Esophagus muscularis mucosa (tissue), 4 donors: ENCODE measurements at regions not wholly inside any gene's neighbourhood (a gene's known extent, or its start where the extent isn't known, plus 50 kb on each side); places are given as distances from the start of the nearest gene placed in this dataset.

Experiments used
- DNase-seq: peaks from one replicate; pipeline ENCODE4 v3.0.0-alpha.2; 2017; ENCODE audit errors: extremely low spot score
- H3K27ac ChIP-seq, 4 donors: fragments of 200-600 bp; sonication (generic); replicated peaks in 1 of 4; 1 replicate in 3 of 4; 2 replicates in 1 of 4; pipeline ENCODE4 v1.5.1; 2016 to 2019; ENCODE audit warnings: mild to moderate bottlenecking in 1 of 4
- H3K27me3 ChIP-seq, 4 donors: fragments of 200-600 bp; sonication (generic); one replicate each; pipeline versions ENCODE4 v1.5.1 to v1.6.0; 2016 to 2019
- H3K36me3 ChIP-seq, 4 donors: fragments of 200-600 bp; sonication (generic); one replicate each; pipeline ENCODE4 v1.5.1; 2016 to 2019
- H3K4me1 ChIP-seq, 4 donors: fragments of 200-600 bp; sonication (generic); one replicate each; pipeline ENCODE4 v1.5.1; 2016 to 2019
- H3K4me3 ChIP-seq, 4 donors: fragments of 200-600 bp; sonication (generic); 1 replicate in 2 of 4; 2 replicates in 2 of 4; pipeline ENCODE4 v1.5.1; 2016 to 2019; ENCODE audit warnings: mild to moderate bottlenecking in 4 of 4, moderate library complexity in 1 of 4
- H3K9me3 ChIP-seq, 4 donors: fragments of 200-600 bp; sonication (generic); 1 replicate in 3 of 4; 2 replicates in 1 of 4; pipeline ENCODE4 v1.5.1; 2016 to 2019
- CTCF ChIP-seq, 3 experiments: fragments of 200-600 bp in 2 of 3; fragments of 450-650 bp in 1 of 3; sonication (generic) in 2 of 3; IDR thresholded peaks; one replicate each; pipeline ENCODE4 v1.5.1; 2017 to 2019; ENCODE audit warnings: antibody characterized with exemption in 3 of 3, mild to moderate bottlenecking in 2 of 3, moderate library complexity in 1 of 3
- EP300 ChIP-seq: sonication (generic); formaldehyde crosslinking; IDR thresholded peaks from one replicate; pipeline ENCODE4 v1.6.1; 2017; ENCODE audit warnings: antibody characterized with exemption
- POLR2A ChIP-seq: fragments of 450-650 bp; IDR thresholded peaks from one replicate; pipeline ENCODE4 v1.6.1; 2017; ENCODE audit warnings: antibody characterized with exemption, moderate library complexity, mild to moderate bottlenecking, low read depth
- POLR2AphosphoS5 ChIP-seq, 2 donors: sonication (generic); formaldehyde crosslinking; IDR thresholded peaks; one replicate each; pipeline ENCODE4 v1.6.1; 2017; ENCODE audit warnings: antibody characterized with exemption in 2 of 2
- WGBS: methylation state at CpG from one replicate; pipeline ENCODE4 v1.1.5; 2018; 5-methylcytosine and 5-hydroxymethylcytosine counted together
- intact Hi-C: fragments of 100-400 bp; cut with DNase I; formaldehyde crosslinking; loops from one replicate; pipeline ENCODE4 v1.15.1; 2023

- intact Hi-C loops, result loop anchor here (5.0 kb wide), 1 partner anchor 257 kb away; no protein-coding TSS in a partner anchor
Measured at GRCh38 chr21:32940079-32941014, 85.4 kb upstream of the OLIG2 start.

GRCh38 chr21:32941263-32941662 is 84.5 kb upstream of the OLIG2 start:
- H3K27ac ChIP-seq, result no peak overlapping the region

More at GRCh38 chr21:32940079-32941014, 85.4 kb upstream of the OLIG2 start:
- 55% methylated on average over 23 of the region's 23 CpGs for WGBS
- Histone ChIP-seq H3K9me3 (no peaks in the 10 kb centered on the region), H3K4me3 (no peak overlapping the region), H3K36me3 (no peaks in the 10 kb centered on the region), H3K27ac (no peak overlapping the region), H3K4me1 (no peaks in the 10 kb centered on the region), H3K27me3 (peaks cover 0 to 23% (median 0%) of the 10 kb centered on the region in 4 donors)
- TF ChIP-seq POLR2A (no peak), CTCF (IDR thresholded peaks at IDR 0.05) (peak; percentile 36 to 65 (median 49))
- DNase-seq, result no peak

GRCh38 chr21:32946654-32947053 is 79.1 kb upstream of the OLIG2 start:
- no peaks in the 10 kb centered on the region for H3K4me1 ChIP-seq
- H3K27ac ChIP-seq, result no peak overlapping the region
- DNase-seq, result no peak
- H3K9me3 ChIP-seq, result no peaks in the 10 kb centered on the region
- peaks cover 0 to 9% (median 0%) of the 10 kb centered on the region in 4 donors for H3K27me3 ChIP-seq
- TF ChIP-seq POLR2AphosphoS5 (IDR thresholded peaks at IDR 0.05) (no peak), EP300 (no peak)
- WGBS, result 59% methylated on average over 2 of the region's 2 CpGs
- H3K4me3 ChIP-seq, result no peak overlapping the region
- H3K36me3 ChIP-seq, result no peaks in the 10 kb centered on the region
- intact Hi-C loops, result no loop called here

More at GRCh38 chr21:32941263-32941662, 84.5 kb upstream of the OLIG2 start:
- Histone ChIP-seq H3K27me3 (peaks cover 0 to 23% (median 0%) of the 10 kb centered on the region in 4 donors), H3K9me3 (no peaks in the 10 kb centered on the region), H3K4me3 (no peak overlapping the region), H3K36me3 (no peaks in the 10 kb centered on the region), H3K4me1 (no peaks in the 10 kb centered on the region)
- WGBS, result 75% methylated on average over 2 of the region's 2 CpGs
- intact Hi-C loops, result loop anchor here (5.0 kb wide), 1 partner anchor 256 kb away; no protein-coding TSS in a partner anchor
- no peak for DNase-seq
- TF ChIP-seq POLR2A (no peak), POLR2AphosphoS5 (IDR thresholded peaks at IDR 0.05) (no peak), CTCF (IDR thresholded peaks at IDR 0.05) (no peak), EP300 (no peak)

- no peak for DNase-seq
- H3K4me3 ChIP-seq, result no peak overlapping the region
- TF ChIP-seq CTCF (IDR thresholded peaks at IDR 0.05) (no peak), EP300 (no peak), POLR2A (no peak), POLR2AphosphoS5 (IDR thresholded peaks at IDR 0.05) (no peak)
- H3K27ac ChIP-seq, result no peak overlapping the region
- H3K9me3 ChIP-seq, result no peaks in the 10 kb centered on the region
- H3K4me1 ChIP-seq, result no peaks in the 10 kb centered on the region
- peaks cover 0 to 16% (median 0%) of the 10 kb centered on the region in 4 donors for H3K27me3 ChIP-seq
- WGBS, result 86% methylated on average over 1 of the region's 1 CpG
- intact Hi-C loops, result no loop called here
- H3K36me3 ChIP-seq, result no peaks in the 10 kb centered on the region
Measured at GRCh38 chr21:32947736-32948135, 78.0 kb upstream of the OLIG2 start.

GRCh38 chr21:32949701-32950100 is 76.0 kb upstream of the OLIG2 start:
- TF ChIP-seq POLR2A, result no peak
- TF ChIP-seq CTCF (IDR thresholded peaks at IDR 0.05), result no peak
- TF ChIP-seq EP300, result no peak
- TF ChIP-seq POLR2AphosphoS5 (IDR thresholded peaks at IDR 0.05), result no peak
- no peak for DNase-seq
- no peaks in the 10 kb centered on the region for H3K4me1 ChIP-seq
- no peak overlapping the region for H3K27ac ChIP-seq
- no peaks in the 10 kb centered on the region for H3K36me3 ChIP-seq
- H3K27me3 ChIP-seq, result peaks cover 0 to 35% (median 0%) of the 10 kb centered on the region in 4 donors
- H3K4me3 ChIP-seq, result no peak overlapping the region
- intact Hi-C loops, result no loop called here
- WGBS, result 48% methylated on average over 3 of the region's 3 CpGs
- no peaks in the 10 kb centered on the region for H3K9me3 ChIP-seq
